ENCODE measurements at regions not wholly inside any gene's neighbourhood (a gene's known extent, or its start where the extent isn't known, plus 50 kb on each side); places are given as distances from the start of the nearest gene placed in this dataset.

GRCh38 chr9:89813482-89813881, 208.7 kb downstream of the GADD45G start:
- FAIRE-seq = no peak

DNA sequence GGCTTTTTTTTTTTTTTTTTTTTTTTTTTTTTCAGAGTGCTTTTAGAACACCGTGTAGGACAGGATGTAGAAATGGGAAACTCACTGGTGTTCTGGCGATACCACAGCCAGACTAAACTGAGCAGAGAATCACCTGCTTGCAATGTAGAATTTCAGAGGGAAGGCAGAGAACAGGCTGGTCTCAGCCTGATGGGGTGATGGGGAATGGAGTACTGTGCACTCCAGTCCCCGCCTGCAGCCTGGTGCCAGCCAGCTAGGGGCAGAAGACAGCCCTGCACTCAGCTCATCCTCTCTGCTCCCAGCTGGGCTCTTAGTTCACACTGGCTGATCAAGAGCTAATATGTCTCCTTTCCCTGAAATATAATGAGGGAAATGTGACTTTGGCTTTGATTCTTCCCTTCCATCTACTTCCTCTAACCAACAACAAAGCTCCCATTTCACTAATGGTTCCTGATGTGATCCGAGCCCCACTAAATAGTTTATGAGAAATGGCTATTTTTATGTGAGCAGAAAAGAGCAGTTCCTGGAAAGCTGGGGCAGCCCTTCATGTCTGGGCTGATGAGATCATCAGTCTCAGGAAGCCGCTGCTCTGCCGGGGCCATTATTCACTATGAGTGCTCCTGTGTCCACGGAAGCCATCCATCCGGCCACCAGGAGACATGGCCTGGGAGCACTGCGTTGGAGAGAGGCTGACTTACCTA, 209.7 kb downstream of the GADD45G start:
- no peak for FAIRE-seq

DNA sequence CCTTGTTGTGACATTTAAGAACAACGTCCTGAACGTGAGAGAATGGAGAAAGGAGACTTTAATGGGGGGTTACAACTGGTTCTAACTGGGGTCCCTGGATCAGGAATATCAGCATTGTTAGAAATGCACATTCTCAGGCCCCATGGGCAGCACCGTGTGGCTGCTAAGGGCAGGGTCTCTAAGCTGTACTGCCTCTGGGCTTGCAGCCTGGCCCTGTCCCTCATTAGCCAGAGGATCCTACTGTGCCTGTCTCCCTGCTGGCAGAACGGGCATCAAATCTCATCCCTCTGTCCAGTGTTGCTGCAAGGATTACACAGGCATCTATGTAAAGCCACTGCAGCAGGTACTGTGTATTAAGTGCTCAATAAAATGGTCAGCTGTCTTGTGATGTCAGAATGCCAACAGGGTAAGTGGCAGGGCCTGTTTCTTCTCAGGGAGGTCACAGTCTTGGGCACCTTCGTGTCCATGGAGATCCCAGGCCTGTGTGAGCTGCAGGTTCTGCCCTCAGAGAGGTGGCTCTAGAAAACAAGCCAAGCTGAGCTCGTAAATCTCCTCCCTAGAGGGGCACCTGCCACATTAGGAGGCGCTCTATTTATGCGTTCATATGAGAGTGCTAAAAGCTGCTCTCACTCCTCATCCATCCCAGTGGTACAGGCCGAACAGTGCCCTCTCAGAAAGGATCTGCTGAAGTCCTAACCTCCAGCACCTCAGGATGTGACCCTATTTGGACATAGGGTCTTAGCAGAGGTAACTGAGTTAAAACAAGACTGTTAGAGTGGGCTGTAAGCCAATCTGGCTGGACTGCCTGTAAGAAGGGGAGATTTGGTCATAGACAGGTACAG, 210.5 kb downstream of the GADD45G start:
- no peak for FAIRE-seq

DNA sequence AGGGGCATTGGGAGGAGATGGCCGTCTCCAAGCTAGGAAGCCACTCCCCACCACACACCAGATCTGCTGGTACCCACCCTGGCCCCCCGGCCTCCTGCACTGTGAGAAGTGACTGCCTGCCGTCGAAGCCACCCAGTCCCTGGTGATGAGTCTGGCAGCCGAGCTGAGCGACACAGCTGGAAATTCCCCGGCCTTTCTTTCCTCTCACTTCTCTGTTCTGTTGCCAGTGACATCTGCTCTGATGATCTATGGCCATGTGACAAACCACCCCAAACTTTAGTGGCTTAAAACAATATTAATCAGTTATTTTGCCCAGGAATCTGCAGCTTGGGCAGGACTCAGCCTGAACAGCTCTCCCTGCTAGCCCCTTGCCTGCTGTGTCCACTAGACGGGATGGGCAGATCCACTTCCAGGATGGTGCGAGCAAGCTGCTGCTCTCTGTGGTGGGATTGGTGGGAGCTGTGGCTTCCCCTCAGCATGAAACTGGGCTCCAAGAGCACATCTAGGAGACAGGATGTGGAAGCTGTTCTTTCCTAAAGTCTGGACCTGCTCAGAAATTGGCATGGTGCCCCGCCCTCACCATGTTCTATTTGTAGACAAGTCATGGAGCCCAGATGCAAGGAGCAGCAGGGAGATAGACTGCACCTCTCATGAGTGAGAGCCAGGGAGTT, 211.2 kb downstream of the GADD45G start:
- FAIRE-seq = no peak

GRCh38 chr9:89817151-89817950, 212.5 kb downstream of the GADD45G start:
- FAIRE-seq = no peak

GRCh38 chr9:89820337-89820736, 215.5 kb downstream of the GADD45G start:
- no peak for FAIRE-seq

GRCh38 chr9:89821081-89821480, 216.3 kb downstream of the GADD45G start:
- FAIRE-seq = no peak

- FAIRE-seq = no peak
Measured at GRCh38 chr9:89822996-89823395, 218.2 kb downstream of the GADD45G start.

GRCh38 chr9:89825669-89826068, 220.9 kb downstream of the GADD45G start:
- FAIRE-seq = no peak

DNA sequence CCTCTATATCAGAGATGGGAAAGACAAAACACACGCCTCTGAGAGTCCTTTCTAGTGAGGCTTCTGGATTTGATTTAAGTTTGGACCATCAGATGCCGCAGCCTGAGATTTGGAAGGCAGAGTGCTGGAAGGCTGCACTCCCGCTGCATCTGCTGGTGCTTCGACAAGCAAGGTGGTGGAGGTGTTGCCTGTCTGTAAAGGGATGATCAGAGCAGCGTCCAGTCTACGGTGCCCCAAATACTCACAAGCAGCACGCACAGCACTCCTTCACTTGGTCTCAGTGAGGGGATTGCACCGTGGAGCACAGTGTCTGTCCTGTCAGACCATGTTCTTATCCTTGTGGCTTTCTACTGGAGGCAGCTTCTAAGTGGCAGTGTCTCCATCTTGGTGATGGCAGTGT, 221.4 kb downstream of the GADD45G start:
- no peak for FAIRE-seq

GRCh38 chr9:89829346-89829745, 224.5 kb downstream of the GADD45G start:
- no peak for FAIRE-seq

DNA sequence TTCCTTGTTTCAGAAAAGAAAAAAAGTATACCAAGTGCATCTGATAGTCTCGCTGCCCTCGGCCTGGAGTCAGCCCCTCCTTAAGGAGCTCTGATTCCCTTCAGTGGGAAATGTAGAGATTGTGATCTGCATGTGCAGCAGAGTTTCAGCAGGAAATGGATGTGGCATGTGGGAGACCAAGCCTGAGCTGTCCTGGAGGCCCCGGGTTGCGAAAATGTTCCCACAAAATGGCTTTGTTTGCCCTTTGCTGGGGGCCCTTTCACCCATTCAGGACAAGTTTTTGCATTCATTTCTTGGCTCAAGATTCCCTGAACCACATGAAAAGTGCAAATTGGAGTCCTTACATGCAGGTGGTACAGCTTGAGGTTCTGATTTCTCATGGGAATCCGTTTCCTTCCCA, 230.9 kb downstream of the GADD45G start:
- no peak for FAIRE-seq

DNA sequence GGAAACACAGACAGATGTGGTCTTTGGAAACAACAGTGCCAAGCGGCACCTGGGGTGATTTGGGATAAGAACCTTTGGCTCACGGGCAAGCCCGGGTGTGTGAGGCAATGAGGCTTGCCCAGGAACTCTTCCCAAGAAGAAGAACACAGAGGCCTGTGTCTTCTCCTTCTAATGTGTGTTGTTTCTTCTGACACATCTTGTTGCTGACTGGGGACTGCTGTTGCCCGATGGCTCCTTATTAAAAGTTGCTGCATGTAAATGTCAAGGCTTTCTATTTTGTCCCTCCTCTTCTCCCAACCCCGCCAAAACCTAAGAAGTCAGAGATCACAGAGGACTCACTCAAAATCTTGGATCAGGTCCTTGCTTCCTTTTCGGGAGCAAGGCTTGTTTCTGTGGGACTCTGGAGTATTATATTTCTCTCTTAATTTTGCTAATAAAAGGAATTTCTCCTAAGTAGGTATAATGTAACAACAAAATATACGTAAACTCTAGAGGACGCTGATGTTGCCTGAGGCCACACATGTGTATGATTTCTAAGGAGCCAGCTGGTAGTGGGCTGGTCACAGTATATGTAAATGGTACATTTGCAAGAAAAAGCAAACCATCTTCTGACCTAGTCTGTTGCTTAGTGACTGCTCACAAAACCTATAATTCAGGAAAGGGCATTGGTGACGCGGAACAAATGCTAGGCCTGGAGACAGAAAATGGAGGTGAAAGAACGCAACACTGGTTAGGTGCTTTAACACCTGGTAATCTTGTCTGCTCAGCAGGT, 232.5 kb downstream of the GADD45G start:
- no peak for FAIRE-seq

DNA sequence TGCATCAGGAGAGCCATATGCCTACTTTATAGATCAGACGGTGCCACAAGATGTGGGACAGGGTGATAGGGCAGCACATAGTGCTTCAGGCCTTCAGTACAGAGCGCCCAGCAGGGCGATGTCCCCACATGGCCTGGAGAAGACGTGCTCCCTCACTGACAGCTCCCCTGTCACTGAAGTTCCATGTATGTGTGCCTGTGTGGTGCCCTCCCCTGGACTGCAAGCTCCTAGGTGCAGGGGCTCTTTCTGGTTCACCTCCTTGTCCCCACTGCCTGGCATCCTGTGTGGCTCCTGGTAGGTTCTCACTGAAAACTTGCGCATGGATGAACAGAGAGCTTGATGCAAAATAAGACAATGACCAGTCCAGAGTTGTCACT, 233.1 kb downstream of the GADD45G start:
- FAIRE-seq = no peak

DNA sequence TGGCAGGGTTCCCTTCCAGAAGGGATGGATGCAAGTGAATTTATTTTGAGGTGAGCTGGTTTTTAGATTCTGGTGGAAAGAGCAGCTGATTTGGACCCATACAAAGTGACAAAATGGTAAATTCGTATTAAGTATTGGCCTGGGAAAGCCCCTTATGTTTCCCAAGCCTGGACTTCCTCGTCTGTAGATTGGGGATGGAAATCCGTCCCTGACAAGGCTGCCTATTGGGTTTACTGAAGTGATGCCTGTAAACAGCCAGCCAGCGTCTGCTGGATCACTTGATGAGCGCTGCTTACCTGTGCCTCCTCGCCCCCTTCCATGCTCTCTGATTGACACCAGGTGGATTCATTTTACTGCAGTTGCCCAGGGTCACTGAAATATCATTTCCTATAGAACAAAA, 233.8 kb downstream of the GADD45G start:
- FAIRE-seq = no peak

DNA sequence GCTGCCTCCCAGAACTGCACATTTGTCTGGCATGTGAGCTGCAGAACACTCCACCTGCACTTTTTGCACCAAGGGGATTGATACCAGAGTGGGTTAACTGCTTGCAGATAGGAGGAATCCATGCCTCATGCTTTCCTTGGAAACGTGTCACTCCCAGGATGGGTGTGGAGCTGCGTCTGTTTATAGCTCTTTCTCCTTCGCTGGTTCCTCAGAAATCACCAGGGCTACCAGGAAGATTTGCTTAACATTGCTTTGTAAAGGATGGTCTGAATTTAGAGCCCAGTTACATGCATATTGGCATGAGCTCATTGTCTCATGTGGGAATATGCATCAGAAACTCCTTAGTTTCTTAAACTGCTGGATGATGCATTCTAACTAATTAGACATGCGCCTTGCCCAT, 234.6 kb downstream of the GADD45G start:
- no peak for FAIRE-seq

- FAIRE-seq = no peak
Measured at GRCh38 chr9:89839952-89840351, 235.1 kb downstream of the GADD45G start.

DNA sequence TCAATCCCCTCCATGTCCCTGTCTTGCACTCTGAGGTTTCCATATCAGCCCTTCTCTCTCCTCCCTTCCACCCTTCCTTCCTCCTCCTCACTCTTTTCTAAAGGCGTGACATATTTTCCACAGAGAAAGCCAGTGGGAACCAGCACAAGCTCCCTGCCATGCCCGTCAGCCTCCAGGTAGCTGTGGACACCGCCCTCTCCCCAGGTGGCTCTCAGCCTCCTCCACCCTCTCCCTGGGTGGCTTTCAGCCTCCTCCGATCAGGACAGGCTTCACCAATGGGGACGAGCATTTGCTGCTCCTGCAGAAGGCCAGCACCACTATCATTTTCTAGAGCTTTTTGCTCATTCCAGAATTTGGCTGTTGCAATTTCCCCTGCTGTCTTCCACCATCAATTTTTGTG, 236.6 kb downstream of the GADD45G start:
- FAIRE-seq = no peak

DNA sequence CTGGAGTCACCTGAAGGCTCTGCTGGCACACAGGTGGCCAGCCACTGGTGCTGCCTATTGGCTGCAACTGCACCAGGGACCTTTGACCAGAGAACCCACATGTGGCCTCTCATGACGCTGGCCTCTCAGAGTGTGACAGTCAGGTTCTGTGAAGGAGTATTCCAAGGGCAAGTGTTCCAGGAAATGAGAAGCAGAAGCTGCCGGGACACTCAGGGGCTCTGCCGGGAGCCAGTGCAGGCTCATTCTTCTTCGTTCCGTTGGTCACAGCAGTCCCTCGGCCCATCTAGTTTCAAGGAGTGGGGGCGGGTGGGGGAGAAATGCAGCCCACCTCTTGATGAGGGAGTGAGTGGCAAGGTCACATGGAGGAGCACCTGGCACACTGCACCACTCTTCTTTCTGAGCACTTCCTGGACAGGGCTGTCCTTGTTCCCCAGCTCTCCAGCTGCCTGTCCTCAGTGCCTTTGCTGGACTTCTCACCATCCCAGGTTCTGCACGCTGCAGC, 237.5 kb downstream of the GADD45G start:
- FAIRE-seq = no peak

- no peak for FAIRE-seq
Measured at GRCh38 chr9:89843074-89843473, 238.3 kb downstream of the GADD45G start.

- no peak for FAIRE-seq
Measured at GRCh38 chr9:89843591-89843990, 238.8 kb downstream of the GADD45G start.

- no peak for FAIRE-seq
Measured at GRCh38 chr9:89844075-89844474, 239.3 kb downstream of the GADD45G start.
